PC-3 (cell line): ENCODE measurements at regions not wholly inside any gene's neighbourhood (a gene's known extent, or its start where the extent isn't known, plus 50 kb on each side); places are given as distances from the start of the nearest gene placed in this dataset.

Source experiments
- EZH2 ChIP-seq: fragments of 300-600 bp; sonication (generic); IDR thresholded peaks from one replicate; pipeline ENCODE4 v1.6.1; 2017; ENCODE audit warnings: antibody characterized with exemption, mild to moderate bottlenecking, low read length; ENCODE audit not compliant: unreplicated experiment
- EZH2phosphoT487 ChIP-seq: fragments of 300-600 bp; sonication (generic); IDR thresholded peaks from 2 replicates; pipeline ENCODE4 v1.6.1; 2018; ENCODE audit warnings: mild to moderate bottlenecking, antibody characterized with exemption, low read length, borderline replicate concordance
- TF ChIP-seq, protein P1 (sequence below): fragments of 300-600 bp; sonication (generic); conservative IDR thresholded peaks from 2 replicates; pipeline ENCODE4 v1.5.1; 2017; ENCODE audit warnings: antibody characterized with exemption, low read depth, mild to moderate bottlenecking, low read length

DNA sequence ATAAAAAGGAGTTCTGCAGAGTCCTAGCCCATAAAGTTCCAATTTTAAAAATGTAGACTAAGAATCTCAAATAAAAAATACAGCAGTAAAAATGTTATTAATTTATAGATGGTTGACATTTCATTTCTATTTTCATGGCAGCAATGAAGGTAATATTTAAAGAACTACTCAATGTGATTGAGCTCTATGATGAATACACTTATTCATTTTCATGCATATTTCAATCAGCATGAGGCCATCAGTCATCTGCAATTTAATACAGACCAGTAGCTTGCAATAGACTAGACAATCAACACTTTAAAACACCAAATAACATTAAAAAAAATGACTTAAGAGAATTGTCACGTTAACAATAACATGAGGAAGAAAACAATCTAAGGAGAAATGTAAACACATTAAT is 1295.8 kb upstream of the ALCAM start:
- TF ChIP-seq, protein P1, sequence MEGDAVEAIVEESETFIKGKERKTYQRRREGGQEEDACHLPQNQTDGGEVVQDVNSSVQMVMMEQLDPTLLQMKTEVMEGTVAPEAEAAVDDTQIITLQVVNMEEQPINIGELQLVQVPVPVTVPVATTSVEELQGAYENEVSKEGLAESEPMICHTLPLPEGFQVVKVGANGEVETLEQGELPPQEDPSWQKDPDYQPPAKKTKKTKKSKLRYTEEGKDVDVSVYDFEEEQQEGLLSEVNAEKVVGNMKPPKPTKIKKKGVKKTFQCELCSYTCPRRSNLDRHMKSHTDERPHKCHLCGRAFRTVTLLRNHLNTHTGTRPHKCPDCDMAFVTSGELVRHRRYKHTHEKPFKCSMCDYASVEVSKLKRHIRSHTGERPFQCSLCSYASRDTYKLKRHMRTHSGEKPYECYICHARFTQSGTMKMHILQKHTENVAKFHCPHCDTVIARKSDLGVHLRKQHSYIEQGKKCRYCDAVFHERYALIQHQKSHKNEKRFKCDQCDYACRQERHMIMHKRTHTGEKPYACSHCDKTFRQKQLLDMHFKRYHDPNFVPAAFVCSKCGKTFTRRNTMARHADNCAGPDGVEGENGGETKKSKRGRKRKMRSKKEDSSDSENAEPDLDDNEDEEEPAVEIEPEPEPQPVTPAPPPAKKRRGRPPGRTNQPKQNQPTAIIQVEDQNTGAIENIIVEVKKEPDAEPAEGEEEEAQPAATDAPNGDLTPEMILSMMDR, result no peak
- TF ChIP-seq EZH2phosphoT487 (no peak), EZH2 (no peak)
